BJ (cell line): ENCODE measurements at regions not wholly inside any gene's neighbourhood (a gene's known extent, or its start where the extent isn't known, plus 50 kb on each side); places are given as distances from the start of the nearest gene placed in this dataset.

Experiments
- CTCF ChIA-PET: fragments of 350-600 bp; formaldehyde crosslinking; extraction: SDS; loops from one replicate; lab custom pipeline; 2021; ENCODE audit warnings: antibody characterized with exemption, inconsistent platforms; lab: Yijun Ruan, JAX
- POLR2A ChIA-PET: fragments of 300-600 bp; sonication (Branson Sonifier 250); formaldehyde crosslinking; extraction: SDS; loops from one replicate; lab custom pipeline; 2021; ENCODE audit warnings: antibody characterized with exemption; lab: Charles Lee
- DNase-seq: peaks from one replicate; pipeline ENCODE4 v3.0.0-alpha.2; 2011; ENCODE audit warnings: low read depth
- H3K27me3 ChIP-seq: 2 replicates; pipeline ENCODE4 v1.6.0; 2011; ENCODE audit warnings: low read length; ENCODE audit not compliant: control insufficient read depth, insufficient read depth
- H3K36me3 ChIP-seq: 2 replicates; pipeline ENCODE4 v1.5.1; 2011; ENCODE audit warnings: low read length; ENCODE audit not compliant: control insufficient read depth, insufficient read depth
- H3K4me3 ChIP-seq: 2 replicates; pipeline ENCODE4 v1.5.1; 2011; ENCODE audit warnings: low read depth, mild to moderate bottlenecking, control low read depth, low read length
- CTCF ChIP-seq: IDR thresholded peaks from 2 replicates; pipeline ENCODE4 v1.5.1; 2011; ENCODE audit warnings: low read depth, mild to moderate bottlenecking, control low read depth, inconsistent platforms, low read length, moderate library complexity; ENCODE audit not compliant: insufficient read depth

GRCh38 chr4:104099141-104099540 lies 379.4 kb upstream of the TACR3 start:
- no peak for DNase-seq
- H3K36me3 ChIP-seq = no peaks in the 10 kb centered on the region
- ChIA-PET CTCF (no interaction called here), POLR2A (no interaction called here)
- no peaks in the 10 kb centered on the region for H3K27me3 ChIP-seq
- TF ChIP-seq CTCF = no peak
- no peak overlapping the region for H3K4me3 ChIP-seq

- H3K36me3 ChIP-seq = no peaks in the 10 kb centered on the region
- no peak overlapping the region for H3K4me3 ChIP-seq
- no peak for TF ChIP-seq CTCF
- no peaks in the 10 kb centered on the region for H3K27me3 ChIP-seq
- DNase-seq = no peak
- ChIA-PET CTCF (no interaction called here), POLR2A (no interaction called here)
Observed at GRCh38 chr4:104093247-104093646, 373.5 kb upstream of the TACR3 start.

- no peaks in the 10 kb centered on the region for H3K27me3 ChIP-seq
- no peak overlapping the region for H3K4me3 ChIP-seq
- POLR2A ChIA-PET = no interaction called here
- H3K36me3 ChIP-seq = no peaks in the 10 kb centered on the region
- CTCF ChIA-PET = no interaction called here
- DNase-seq = no peak
- no peak for TF ChIP-seq CTCF
Observed at GRCh38 chr4:104073229-104073628, 353.4 kb upstream of the TACR3 start.

GRCh38 chr4:104066533-104066932 lies 346.7 kb upstream of the TACR3 start:
- TF ChIP-seq CTCF = no peak
- DNase-seq = no peak
- H3K36me3 ChIP-seq = no peaks in the 10 kb centered on the region
- no peaks in the 10 kb centered on the region for H3K27me3 ChIP-seq
- ChIA-PET POLR2A (no interaction called here), CTCF (no interaction called here)
- no peak overlapping the region for H3K4me3 ChIP-seq

- ChIA-PET CTCF (no interaction called here), POLR2A (no interaction called here)
- Histone ChIP-seq H3K36me3 (no peaks in the 10 kb centered on the region), H3K27me3 (no peaks in the 10 kb centered on the region), H3K4me3 (no peak overlapping the region)
- DNase-seq = no peak
- TF ChIP-seq CTCF = no peak
Observed at GRCh38 chr4:104064646-104065577, 345.1 kb upstream of the TACR3 start.
